ENCODE measurements at regions not wholly inside any gene's neighbourhood (a gene's known extent, or its start where the extent isn't known, plus 50 kb on each side); places are given as distances from the start of the nearest gene placed in this dataset.

DNA sequence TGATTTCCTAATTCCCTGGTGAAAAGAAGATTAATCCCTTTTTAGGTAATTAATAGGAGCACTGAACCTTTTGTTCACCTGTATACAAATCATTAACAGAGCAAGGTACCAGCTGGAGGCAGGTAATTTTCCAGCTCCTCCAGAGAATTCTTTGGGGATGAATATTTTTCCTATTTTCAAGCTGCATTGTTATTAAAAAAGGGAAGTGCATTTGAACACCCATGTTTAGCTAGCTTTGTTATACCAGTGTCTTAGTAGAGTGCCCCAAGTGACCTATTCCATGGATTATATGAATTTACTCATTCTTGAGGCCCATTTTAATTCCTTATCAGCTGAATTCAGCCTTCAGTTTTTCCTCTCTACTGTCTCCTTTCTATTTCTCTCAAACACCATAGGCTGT, 73.2 kb upstream of the GOT2 start:
- TF ChIP-seq CTCF (IDR thresholded peaks at IDR 0.05; ENCODE audit: poor library complexity) (no peak), EZH2phosphoT487 (IDR thresholded peaks at IDR 0.05; ENCODE audit: low read depth, severe bottlenecking, unreplicated experiment) (no peak), EZH2 (IDR thresholded peaks at IDR 0.05; ENCODE audit: borderline replicate concordance) (no peak)
- H3K4me2 ChIP-seq = no peak overlapping the region

GRCh38 chr16:58801838-58802237, 67.7 kb upstream of the GOT2 start:
- H3K4me2 ChIP-seq = no peak overlapping the region
- no peaks in the 10 kb centered on the region for H3K79me2 ChIP-seq
- DNase-seq (ENCODE audit: low spot score) = no peak
- no peak overlapping the region for H2AFZ ChIP-seq
- no peak overlapping the region for H3K27ac ChIP-seq
- H3K36me3 ChIP-seq (replicated peaks; ENCODE audit: insufficient read depth, low read depth) = no peaks in the 10 kb centered on the region
- H3K4me1 ChIP-seq (ENCODE audit: insufficient read depth) = no peaks in the 10 kb centered on the region
- no peaks in the 10 kb centered on the region for H4K20me1 ChIP-seq (ENCODE audit: insufficient read depth, poor library complexity, severe bottlenecking)
- H3K9me2 ChIP-seq (replicated peaks; ENCODE audit: insufficient read depth) = no peaks in the 10 kb centered on the region
- no peak for TF ChIP-seq CTCF (IDR thresholded peaks at IDR 0.05; ENCODE audit: poor library complexity)
- no peak for TF ChIP-seq EZH2 (IDR thresholded peaks at IDR 0.05; ENCODE audit: borderline replicate concordance)
- no peak for TF ChIP-seq EZH2phosphoT487 (IDR thresholded peaks at IDR 0.05; ENCODE audit: low read depth, severe bottlenecking, unreplicated experiment)
- H3K4me3 ChIP-seq = no peak overlapping the region
- WGBS (ENCODE audit: low lambda C conversion rate, missing lambda C conversion rate) = 65% methylated on average over 1 of the region's 1 CpG
- H3K9me3 ChIP-seq (ENCODE audit: low read depth) = no peaks in the 10 kb centered on the region
- no peaks in the 10 kb centered on the region for H3K27me3 ChIP-seq

More for the DNA sequence above, 73.2 kb upstream of the GOT2 start:
- Histone ChIP-seq H3K79me2 (no peaks in the 10 kb centered on the region), H3K27ac (no peak overlapping the region), H4K20me1 (ENCODE audit: insufficient read depth, poor library complexity, severe bottlenecking) (no peaks in the 10 kb centered on the region), H3K27me3 (no peaks in the 10 kb centered on the region), H3K9me2 (replicated peaks; ENCODE audit: insufficient read depth) (no peaks in the 10 kb centered on the region), H3K4me1 (ENCODE audit: insufficient read depth) (no peaks in the 10 kb centered on the region), H3K9me3 (ENCODE audit: low read depth) (no peaks in the 10 kb centered on the region), H3K4me3 (no peak overlapping the region), H2AFZ (no peak overlapping the region), H3K36me3 (replicated peaks; ENCODE audit: insufficient read depth, low read depth) (no peaks in the 10 kb centered on the region)
- DNase-seq (ENCODE audit: low spot score) = no peak

- Histone ChIP-seq H3K4me2 (no peak overlapping the region), H3K36me3 (replicated peaks; ENCODE audit: insufficient read depth, low read depth) (no peaks in the 10 kb centered on the region), H4K20me1 (ENCODE audit: insufficient read depth, poor library complexity, severe bottlenecking) (no peaks in the 10 kb centered on the region), H3K27ac (no peak overlapping the region), H3K4me1 (ENCODE audit: insufficient read depth) (no peaks in the 10 kb centered on the region), H3K79me2 (no peaks in the 10 kb centered on the region), H3K4me3 (no peak overlapping the region), H3K27me3 (no peaks in the 10 kb centered on the region), H3K9me2 (replicated peaks; ENCODE audit: insufficient read depth) (no peaks in the 10 kb centered on the region), H2AFZ (no peak overlapping the region), H3K9me3 (ENCODE audit: low read depth) (no peaks in the 10 kb centered on the region)
- no peak for DNase-seq (ENCODE audit: low spot score)
- 88% methylated on average over 9 of the region's 9 CpGs for WGBS (ENCODE audit: low lambda C conversion rate, missing lambda C conversion rate)
- TF ChIP-seq EZH2phosphoT487 (IDR thresholded peaks at IDR 0.05; ENCODE audit: low read depth, severe bottlenecking, unreplicated experiment) (no peak), CTCF (IDR thresholded peaks at IDR 0.05; ENCODE audit: poor library complexity) (no peak), EZH2 (IDR thresholded peaks at IDR 0.05; ENCODE audit: borderline replicate concordance) (no peak)
Observed at GRCh38 chr16:58797137-58797801, 63.2 kb upstream of the GOT2 start.

Measured in hepatocyte (in vitro differentiated cells).